ENCODE measurements at regions not wholly inside any gene's neighbourhood (a gene's known extent, or its start where the extent isn't known, plus 50 kb on each side); places are given as distances from the start of the nearest gene placed in this dataset.

DNA sequence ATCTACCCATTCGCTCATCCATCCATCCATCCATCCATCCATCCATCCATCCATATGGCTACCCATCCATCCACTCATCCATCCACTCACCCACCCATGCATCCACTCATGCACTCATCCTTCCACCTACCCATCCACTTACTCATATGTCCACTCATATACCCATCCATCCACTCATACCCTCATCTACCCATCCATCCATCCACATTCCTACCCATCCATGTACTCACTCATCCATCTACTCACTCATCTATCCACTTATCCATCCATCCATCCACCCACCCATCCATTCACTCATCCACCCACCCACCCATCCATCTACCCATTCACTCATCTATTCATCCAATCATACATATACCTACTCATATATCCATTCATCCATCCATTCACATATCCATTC lies 112.0 kb downstream of the RBFOX3 start:
- no peak overlapping the region for H3K4me3 ChIP-seq (ENCODE audit: low read depth, low read length)
- no peak for DNase-seq (ENCODE audit: low read depth)
- TF ChIP-seq, protein P1, sequence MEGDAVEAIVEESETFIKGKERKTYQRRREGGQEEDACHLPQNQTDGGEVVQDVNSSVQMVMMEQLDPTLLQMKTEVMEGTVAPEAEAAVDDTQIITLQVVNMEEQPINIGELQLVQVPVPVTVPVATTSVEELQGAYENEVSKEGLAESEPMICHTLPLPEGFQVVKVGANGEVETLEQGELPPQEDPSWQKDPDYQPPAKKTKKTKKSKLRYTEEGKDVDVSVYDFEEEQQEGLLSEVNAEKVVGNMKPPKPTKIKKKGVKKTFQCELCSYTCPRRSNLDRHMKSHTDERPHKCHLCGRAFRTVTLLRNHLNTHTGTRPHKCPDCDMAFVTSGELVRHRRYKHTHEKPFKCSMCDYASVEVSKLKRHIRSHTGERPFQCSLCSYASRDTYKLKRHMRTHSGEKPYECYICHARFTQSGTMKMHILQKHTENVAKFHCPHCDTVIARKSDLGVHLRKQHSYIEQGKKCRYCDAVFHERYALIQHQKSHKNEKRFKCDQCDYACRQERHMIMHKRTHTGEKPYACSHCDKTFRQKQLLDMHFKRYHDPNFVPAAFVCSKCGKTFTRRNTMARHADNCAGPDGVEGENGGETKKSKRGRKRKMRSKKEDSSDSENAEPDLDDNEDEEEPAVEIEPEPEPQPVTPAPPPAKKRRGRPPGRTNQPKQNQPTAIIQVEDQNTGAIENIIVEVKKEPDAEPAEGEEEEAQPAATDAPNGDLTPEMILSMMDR (conservative IDR thresholded peaks at IDR 0.05; ENCODE audit: low read depth, low read length), result no peak

DNA sequence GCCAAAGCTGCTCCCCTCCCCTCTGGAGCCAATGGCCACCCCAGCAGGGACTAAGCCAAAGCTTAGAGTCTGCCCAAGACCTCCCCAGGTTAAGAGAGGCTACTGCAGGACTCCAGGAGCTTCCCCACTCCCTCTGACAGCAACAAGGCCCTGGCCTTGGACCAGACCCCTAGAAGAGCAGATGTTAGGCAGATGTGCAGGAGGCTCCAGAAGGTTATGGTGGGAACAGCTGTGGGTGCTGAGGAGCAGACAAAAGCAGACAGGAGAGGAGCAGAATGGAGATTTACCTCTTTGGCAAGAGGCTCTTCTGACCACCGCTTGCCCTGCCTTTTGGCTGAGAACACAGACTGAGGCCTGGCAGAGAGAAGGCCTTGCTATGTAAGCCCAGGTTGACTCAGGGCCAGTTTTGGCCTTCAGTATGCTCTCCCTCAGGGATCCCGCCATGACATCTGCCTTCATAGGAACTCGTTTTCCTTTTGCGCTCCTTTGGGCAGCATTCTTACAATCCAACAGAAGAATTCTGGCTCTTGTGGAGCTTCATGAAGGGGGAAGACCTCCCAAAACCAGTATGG lies 113.0 kb downstream of the RBFOX3 start:
- H3K4me3 ChIP-seq (ENCODE audit: low read depth, low read length), result no peak overlapping the region
- TF ChIP-seq, protein P1 (conservative IDR thresholded peaks at IDR 0.05; ENCODE audit: low read depth, low read length), result no peak
- no peak for DNase-seq (ENCODE audit: low read depth)

DNA sequence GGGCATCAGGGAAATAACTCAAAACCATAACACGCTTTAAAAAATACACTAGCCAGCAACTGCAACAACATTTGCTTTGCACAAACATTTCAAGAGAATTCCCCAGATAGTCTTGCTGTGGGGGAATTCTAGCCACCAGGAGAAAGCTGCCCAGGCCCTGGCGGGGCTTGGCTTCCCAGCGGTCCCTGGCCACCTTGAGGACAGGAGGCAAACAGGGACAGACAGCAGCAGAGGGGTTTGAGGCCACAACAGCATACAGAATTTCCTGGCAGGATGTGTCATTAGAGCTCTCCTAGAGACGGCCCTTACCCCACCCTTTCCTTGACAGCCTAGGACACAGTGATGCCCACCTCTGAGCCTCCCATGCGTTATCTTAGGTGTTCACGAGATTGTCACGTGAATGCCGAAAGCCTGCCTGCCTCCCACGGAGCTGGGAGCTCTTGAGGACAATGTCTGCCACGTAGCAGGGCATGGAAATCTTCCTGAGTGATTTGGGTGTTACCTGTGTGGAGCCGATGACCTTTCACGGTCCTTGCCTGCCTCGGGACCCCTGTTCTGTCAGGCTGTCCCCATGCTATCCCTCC lies 114.3 kb downstream of the RBFOX3 start:
- no peak for DNase-seq (ENCODE audit: low read depth)
- TF ChIP-seq, protein P1 (conservative IDR thresholded peaks at IDR 0.05; ENCODE audit: low read depth, low read length), result no peak
- H3K4me3 ChIP-seq (ENCODE audit: low read depth, low read length), result no peak overlapping the region

DNA sequence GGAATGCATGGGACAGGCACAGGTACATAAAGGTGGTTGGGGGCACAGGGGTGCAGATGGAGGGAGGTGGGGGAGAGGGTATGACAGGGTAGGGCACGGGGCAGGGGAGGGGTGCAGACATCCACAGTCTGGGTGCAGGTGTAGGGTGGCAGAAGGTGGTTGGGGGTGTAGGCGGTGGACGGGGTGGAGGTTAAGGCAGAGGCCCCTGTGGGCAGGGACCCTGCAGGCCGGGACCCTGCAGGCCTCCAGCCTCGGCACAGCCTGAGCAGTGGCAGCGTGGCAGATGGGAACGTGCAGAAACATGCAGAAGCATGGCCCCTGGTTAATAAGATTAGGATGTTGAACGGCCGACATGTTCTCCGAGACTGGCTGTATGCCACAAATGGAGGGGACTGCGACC lies 115.2 kb downstream of the RBFOX3 start:
- TF ChIP-seq, protein P1 (conservative IDR thresholded peaks at IDR 0.05; ENCODE audit: low read depth, low read length), result no peak
- H3K4me3 ChIP-seq (ENCODE audit: low read depth, low read length), result no peak overlapping the region
- DNase-seq (ENCODE audit: low read depth), result no peak

GRCh38 chr17:79491006-79491405 lies 119.8 kb downstream of the RBFOX3 start:
- no peak for DNase-seq (ENCODE audit: low read depth)
- H3K4me3 ChIP-seq (ENCODE audit: low read depth, low read length), result no peak overlapping the region
- TF ChIP-seq, protein P1 (conservative IDR thresholded peaks at IDR 0.05; ENCODE audit: low read depth, low read length), result no peak

DNA sequence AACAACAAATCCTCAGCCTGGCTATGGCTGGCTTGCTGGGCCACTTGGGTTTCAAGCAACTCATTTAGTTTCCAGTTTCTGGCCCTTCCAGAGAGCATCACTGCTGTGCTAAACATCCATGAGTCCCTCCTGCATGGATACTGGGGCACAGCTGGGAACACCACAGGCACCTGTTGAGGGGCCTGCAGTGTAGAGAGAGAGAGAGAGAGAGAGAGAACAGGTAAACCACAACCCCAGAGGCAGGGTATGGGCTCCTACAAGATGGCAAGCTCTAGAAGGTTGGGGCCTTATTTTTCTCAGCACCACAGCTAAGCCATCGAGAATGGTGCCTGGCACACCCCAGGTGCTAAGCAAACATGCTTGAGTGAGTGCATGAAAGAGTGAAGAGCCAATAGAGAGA lies 120.3 kb downstream of the RBFOX3 start:
- no peak overlapping the region for H3K4me3 ChIP-seq (ENCODE audit: low read depth, low read length)
- DNase-seq (ENCODE audit: low read depth), result no peak
- TF ChIP-seq, protein P1 (conservative IDR thresholded peaks at IDR 0.05; ENCODE audit: low read depth, low read length), result no peak

- no peak overlapping the region for H3K4me3 ChIP-seq (ENCODE audit: low read depth, low read length)
- no peak for DNase-seq (ENCODE audit: low read depth)
- TF ChIP-seq, protein P1 (conservative IDR thresholded peaks at IDR 0.05; ENCODE audit: low read depth, low read length), result no peak
Observed at GRCh38 chr17:79487149-79487548, 123.7 kb downstream of the RBFOX3 start.

Measured in epithelial cell of proximal tubule (primary cell).